ENCODE measurements at regions not wholly inside any gene's neighbourhood (a gene's known extent, or its start where the extent isn't known, plus 50 kb on each side); places are given as distances from the start of the nearest gene placed in this dataset.

GRCh38 chrY:7289889-7290833 lies 378.6 kb upstream of the AMELY start:
- TF ChIP-seq CTCF (IDR thresholded peaks at IDR 0.05) (no peak), POLR2A (IDR thresholded peaks at IDR 0.05) (no peak)

Measured in adrenal gland (tissue), 5 donors.